ENCODE measurements at regions not wholly inside any gene's neighbourhood (a gene's known extent, or its start where the extent isn't known, plus 50 kb on each side); places are given as distances from the start of the nearest gene placed in this dataset.

DNA sequence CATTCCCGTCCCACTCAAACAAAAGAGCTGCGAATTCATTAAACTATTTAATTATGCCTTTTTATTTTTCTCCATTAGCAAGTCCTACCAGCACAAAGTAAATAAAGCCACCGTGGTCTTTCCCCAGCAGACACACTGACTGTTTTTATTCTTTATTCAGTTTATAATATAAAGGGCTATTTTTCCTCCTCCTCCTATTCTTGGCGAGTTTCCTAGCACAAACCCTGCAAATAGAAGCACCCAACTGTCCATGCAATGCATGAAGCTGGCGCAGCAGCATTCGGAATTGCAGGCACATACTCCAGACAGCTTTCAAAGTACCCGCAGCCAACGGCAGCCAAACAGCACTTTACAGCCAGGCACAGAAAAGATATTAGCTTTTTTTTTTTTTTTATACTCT, 583.4 kb upstream of the PSMD7 start:
- H3K4me3 ChIP-seq (ENCODE audit: low read depth, low read length), result no peak overlapping the region
- TF ChIP-seq, protein P1, sequence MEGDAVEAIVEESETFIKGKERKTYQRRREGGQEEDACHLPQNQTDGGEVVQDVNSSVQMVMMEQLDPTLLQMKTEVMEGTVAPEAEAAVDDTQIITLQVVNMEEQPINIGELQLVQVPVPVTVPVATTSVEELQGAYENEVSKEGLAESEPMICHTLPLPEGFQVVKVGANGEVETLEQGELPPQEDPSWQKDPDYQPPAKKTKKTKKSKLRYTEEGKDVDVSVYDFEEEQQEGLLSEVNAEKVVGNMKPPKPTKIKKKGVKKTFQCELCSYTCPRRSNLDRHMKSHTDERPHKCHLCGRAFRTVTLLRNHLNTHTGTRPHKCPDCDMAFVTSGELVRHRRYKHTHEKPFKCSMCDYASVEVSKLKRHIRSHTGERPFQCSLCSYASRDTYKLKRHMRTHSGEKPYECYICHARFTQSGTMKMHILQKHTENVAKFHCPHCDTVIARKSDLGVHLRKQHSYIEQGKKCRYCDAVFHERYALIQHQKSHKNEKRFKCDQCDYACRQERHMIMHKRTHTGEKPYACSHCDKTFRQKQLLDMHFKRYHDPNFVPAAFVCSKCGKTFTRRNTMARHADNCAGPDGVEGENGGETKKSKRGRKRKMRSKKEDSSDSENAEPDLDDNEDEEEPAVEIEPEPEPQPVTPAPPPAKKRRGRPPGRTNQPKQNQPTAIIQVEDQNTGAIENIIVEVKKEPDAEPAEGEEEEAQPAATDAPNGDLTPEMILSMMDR (IDR thresholded peaks at IDR 0.05; ENCODE audit: low read depth, low read length), result no peak

DNA sequence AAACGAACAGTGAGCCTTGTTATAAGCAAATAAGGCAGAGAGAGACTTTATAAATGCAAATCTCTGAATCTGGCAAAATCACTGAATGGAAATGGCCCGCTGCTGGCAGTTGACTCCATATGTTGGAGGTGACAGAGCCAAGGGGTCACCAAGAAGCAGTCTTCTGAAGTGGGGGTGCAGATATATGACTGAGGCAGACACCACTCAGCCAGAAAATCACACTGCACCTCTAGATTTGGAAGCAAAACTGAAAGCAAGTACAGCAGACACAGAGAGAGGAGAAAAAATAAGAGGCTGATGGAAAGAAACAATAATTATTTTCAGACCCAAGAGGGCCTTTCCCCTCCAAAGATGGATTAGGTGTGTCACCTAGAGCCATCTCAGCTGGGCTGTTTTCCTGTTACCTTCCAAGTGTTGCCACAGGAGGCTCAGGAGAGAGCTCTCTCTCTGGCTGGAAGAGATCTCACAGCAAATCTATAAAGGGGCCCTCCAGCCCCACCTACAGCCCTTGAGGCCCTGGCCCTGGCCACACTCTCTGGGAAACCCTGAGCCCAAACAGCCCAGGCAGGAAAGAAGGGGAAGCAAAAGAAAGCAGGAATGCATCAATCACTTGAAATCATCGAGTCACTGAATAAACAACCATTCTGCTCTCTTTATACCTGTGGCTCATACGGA, 585.1 kb upstream of the PSMD7 start:
- TF ChIP-seq, protein P1 (IDR thresholded peaks at IDR 0.05; ENCODE audit: low read depth, low read length), result no peak

DNA sequence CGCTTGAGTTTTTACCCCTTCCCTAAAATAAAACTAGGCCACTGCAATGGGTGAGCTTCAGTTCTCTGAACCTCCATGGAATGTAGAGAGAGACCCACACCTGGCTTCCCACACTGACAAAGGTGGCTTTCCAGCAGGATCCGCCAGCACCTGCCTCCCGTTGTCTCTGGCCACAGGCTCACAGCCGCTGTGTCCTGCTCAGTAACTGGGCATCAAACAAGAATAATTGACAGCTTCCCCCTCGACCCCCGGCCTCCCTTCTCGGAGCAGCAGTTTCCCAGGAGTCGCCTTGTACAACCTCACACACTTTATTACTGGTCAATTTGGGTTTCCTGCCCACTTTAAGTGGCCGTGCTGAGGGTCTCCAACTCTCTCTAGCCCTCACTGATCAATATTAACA, 586.1 kb upstream of the PSMD7 start:
- TF ChIP-seq, protein P1 (IDR thresholded peaks at IDR 0.05; ENCODE audit: low read depth, low read length), result no peak

More for the DNA sequence above, 585.1 kb upstream of the PSMD7 start:
- H3K4me3 ChIP-seq (ENCODE audit: low read depth, low read length), result no peak overlapping the region

DNA sequence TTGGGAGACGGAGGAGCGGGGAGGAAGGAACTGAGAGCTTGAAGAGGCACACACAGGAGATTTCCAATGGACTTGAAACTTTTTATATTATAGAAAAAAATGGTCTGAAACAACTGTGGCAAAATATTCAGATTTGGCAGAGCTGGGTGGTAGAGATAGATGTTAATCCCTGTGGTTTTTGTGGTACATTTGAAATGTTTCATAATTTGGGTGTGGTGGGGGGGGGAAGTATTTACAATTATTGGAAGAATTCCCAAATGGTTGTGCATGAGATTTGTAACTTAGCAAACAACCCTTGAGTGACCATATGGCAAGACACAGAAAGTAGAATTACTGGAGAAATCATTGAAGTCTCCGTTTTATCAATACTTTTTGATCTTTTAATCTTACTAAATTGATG, 588.8 kb upstream of the PSMD7 start:
- TF ChIP-seq, protein P1 (IDR thresholded peaks at IDR 0.05; ENCODE audit: low read depth, low read length), result no peak
- H3K4me3 ChIP-seq (ENCODE audit: low read depth, low read length), result no peak overlapping the region

More for the DNA sequence above, 586.1 kb upstream of the PSMD7 start:
- H3K4me3 ChIP-seq (ENCODE audit: low read depth, low read length), result no peak overlapping the region

DNA sequence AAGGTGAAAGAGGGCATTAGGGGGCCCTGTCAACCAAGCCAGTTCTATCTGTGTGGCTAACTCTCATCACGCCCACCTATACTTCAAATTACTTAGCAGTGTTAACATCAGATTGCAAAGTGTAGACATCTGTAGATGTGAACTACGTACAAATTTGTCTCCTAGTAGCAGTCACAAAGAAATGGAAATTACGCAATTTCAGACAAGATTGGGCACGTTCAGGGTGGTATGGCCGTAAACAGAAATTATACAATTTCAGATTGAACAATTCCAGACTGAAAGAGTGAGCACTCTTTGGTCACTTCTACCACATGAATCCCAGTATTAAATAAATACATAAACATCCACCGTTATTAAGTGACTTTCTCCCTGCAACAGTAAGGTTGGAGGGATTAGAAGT, 592.7 kb upstream of the PSMD7 start:
- TF ChIP-seq, protein P1 (IDR thresholded peaks at IDR 0.05; ENCODE audit: low read depth, low read length), result no peak
- no peak overlapping the region for H3K4me3 ChIP-seq (ENCODE audit: low read depth, low read length)

DNA sequence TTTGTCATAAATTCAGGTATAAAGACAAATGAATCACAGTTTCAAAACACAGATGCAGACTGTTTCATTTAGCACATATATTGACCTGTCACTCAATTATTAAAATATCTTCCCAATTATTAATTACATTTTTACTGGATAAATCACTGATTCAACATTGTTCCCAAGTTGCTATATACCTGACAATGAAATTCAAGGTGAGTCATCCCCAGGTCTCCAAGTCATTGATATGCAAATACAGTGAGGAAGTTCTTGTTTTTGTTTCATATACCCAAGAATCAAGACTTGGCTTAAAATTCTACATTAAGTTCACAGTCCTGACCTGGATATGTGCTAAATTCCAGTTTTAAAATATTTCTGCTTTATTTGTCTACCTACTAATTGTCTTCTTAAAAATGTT, 599.3 kb upstream of the PSMD7 start:
- TF ChIP-seq, protein P1 (IDR thresholded peaks at IDR 0.05; ENCODE audit: low read depth, low read length), result no peak
- H3K4me3 ChIP-seq (ENCODE audit: low read depth, low read length), result no peak overlapping the region

DNA sequence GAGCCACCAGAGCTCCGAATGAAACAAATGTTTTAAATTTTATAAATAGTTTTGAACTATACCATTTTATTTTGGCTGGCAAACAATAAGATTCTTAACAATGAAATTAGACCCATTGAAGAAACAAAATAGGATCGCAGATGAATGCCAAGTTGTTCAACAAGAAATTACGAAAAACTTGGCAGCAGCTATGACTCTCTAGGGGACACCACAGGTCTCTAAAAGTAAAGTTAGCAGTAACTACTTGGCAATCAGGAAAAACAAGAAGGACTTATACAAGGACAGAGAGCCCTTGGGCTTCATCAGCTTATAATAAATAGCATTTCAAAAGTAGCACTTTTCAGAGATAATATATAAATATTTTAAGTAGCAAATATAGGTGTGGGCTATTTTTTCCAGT, 603.8 kb upstream of the PSMD7 start:
- H3K4me3 ChIP-seq (ENCODE audit: low read depth, low read length), result no peak overlapping the region
- TF ChIP-seq, protein P1 (IDR thresholded peaks at IDR 0.05; ENCODE audit: low read depth, low read length), result no peak

All from WI38 (cell line).